ENCODE measurements at regions not wholly inside any gene's neighbourhood (a gene's known extent, or its start where the extent isn't known, plus 50 kb on each side); places are given as distances from the start of the nearest gene placed in this dataset.

- H3K79me1 ChIP-seq (ENCODE audit: low read depth, low read length): no peaks in the 10 kb centered on the region
- H3K27ac ChIP-seq (ENCODE audit: low read depth, low read length): no peak overlapping the region
- no peak overlapping the region for H3K9ac ChIP-seq (replicated peaks in 1 of 4; ENCODE audit: extremely low read depth in 1 of 4, low read depth in 3 of 4, low read length in 3 of 4)
- no peaks in the 10 kb centered on the region for H4K20me1 ChIP-seq (replicated peaks in 1 of 2; ENCODE audit: control insufficient read depth in 1 of 2, insufficient read depth in 2 of 2, low read length in 2 of 2)
- no peak overlapping the region for H3K23ac ChIP-seq (ENCODE audit: insufficient read length)
- H3K4me1 ChIP-seq (replicated peaks in 1 of 4; ENCODE audit: control insufficient read depth in 3 of 4, insufficient read depth in 4 of 4, low read length in 3 of 4): peaks cover 0 to 2% (median 0%) of the 10 kb centered on the region in 4 experiments; a peak in 1 of 7 replicates
- no peak for FAIRE-seq
- TF ChIP-seq CBX5 (IDR thresholded peaks at IDR 0.05; ENCODE audit: low read depth, low read length) (no peak), SAP30 (IDR thresholded peaks at IDR 0.05; ENCODE audit: insufficient read depth, insufficient replicate concordance, low read length) (no peak), ZNF274 (IDR thresholded peaks at IDR 0.05; ENCODE audit: borderline replicate concordance, extremely low read depth, low read length) (no peak), HDAC2 (IDR thresholded peaks at IDR 0.05; ENCODE audit: borderline replicate concordance in 1 of 2, low read depth in 2 of 2, low read length in 2 of 2) (no peak), KDM4A (IDR thresholded peaks at IDR 0.05; ENCODE audit: low read depth, low read length, severe bottlenecking) (no peak), FOSL1 (IDR thresholded peaks at IDR 0.05; ENCODE audit: insufficient read depth, low read depth, low read length) (no peak), CTCF (IDR thresholded peaks at IDR 0.05; ENCODE audit: control extremely low read depth in 1 of 3, insufficient read depth in 1 of 3, low read depth in 1 of 3, low read length in 3 of 3) (no peak), CHD1 (IDR thresholded peaks at IDR 0.05; ENCODE audit: low read depth, low read length) (no peak), POLR2A (IDR thresholded peaks at IDR 0.05; ENCODE audit: control extremely low read depth in 1 of 2, low read depth in 2 of 2, low read length in 2 of 2) (no peak), POLR2AphosphoS5 (IDR thresholded peaks at IDR 0.05; ENCODE audit: low read depth, low read length) (no peak)
- H4K8ac ChIP-seq (ENCODE audit: extremely low read depth, insufficient read depth, low read length): no peak overlapping the region
- H4K5ac ChIP-seq (ENCODE audit: insufficient read length, low read depth, low read length): no peak overlapping the region
- H3K56ac ChIP-seq (replicated peaks; ENCODE audit: insufficient read length, low read depth, low read length): no peak overlapping the region
- H3K27me3 ChIP-seq (replicated peaks in 1 of 4; ENCODE audit: control insufficient read depth in 3 of 4, extremely low read depth in 1 of 4, insufficient read depth in 3 of 4, low read length in 3 of 4): no peaks in the 10 kb centered on the region
- no peak overlapping the region for H2AFZ ChIP-seq (ENCODE audit: low read length)
- CTCF ChIA-PET (ENCODE audit: partially characterized antibody): no interaction called here
- H3K4me2 ChIP-seq (ENCODE audit: insufficient read depth in 1 of 2, low read depth in 2 of 2, low read length in 2 of 2): no peak overlapping the region
- H3K9me3 ChIP-seq (ENCODE audit: insufficient read depth in 2 of 2, low read depth in 1 of 2, low read length in 1 of 2): peaks cover 0 to 4% of the 10 kb centered on the region in 2 experiments; a peak in 1 of 4 replicates
- POLR2A ChIA-PET (ENCODE audit: partially characterized antibody): no interaction called here
- no peak for DNase-seq (ENCODE audit: low read depth in 1 of 2, low spot score in 2 of 2)
- no peak overlapping the region for H2BK20ac ChIP-seq (ENCODE audit: low read length)
- no peak overlapping the region for H3K4me3 ChIP-seq (ENCODE audit: extremely low read depth in 1 of 4, insufficient read depth in 2 of 4, low read depth in 3 of 4, low read length in 4 of 4)
- no peak overlapping the region for H2BK12ac ChIP-seq (ENCODE audit: low read depth, low read length)
- no peak overlapping the region for H2AK5ac ChIP-seq (ENCODE audit: low read depth, low read length)
- H3K36me3 ChIP-seq (ENCODE audit: control insufficient read depth in 2 of 4, insufficient read depth in 4 of 4, low read length in 3 of 4): no peaks in the 10 kb centered on the region
- H2BK15ac ChIP-seq (ENCODE audit: low read length): no peak overlapping the region
- WGBS, 2 experiments (ENCODE audit: extremely low coverage in 1 of 2, insufficient coverage in 1 of 2, insufficient read length in 1 of 2, insufficient replicate concordance in 2 of 2, low coverage in 1 of 2, low lambda C conversion rate in 2 of 2, missing lambda C conversion rate in 1 of 2): 82% methylated on average over 1 of the region's 1 CpG; no CpG with 5 or more reads in 1 of the 2 experiments
- H3K79me2 ChIP-seq (ENCODE audit: control insufficient read depth in 1 of 2, insufficient read depth in 2 of 2, low read length in 2 of 2): no peaks in the 10 kb centered on the region
- no peak overlapping the region for H3K4ac ChIP-seq (replicated peaks; ENCODE audit: insufficient read length, low read depth, low read length)
- no peaks in the 10 kb centered on the region for H3K23me2 ChIP-seq (ENCODE audit: low read depth, low read length)
- no peak overlapping the region for H2BK5ac ChIP-seq (ENCODE audit: low read depth, low read length)
- no peak overlapping the region for H2BK120ac ChIP-seq (replicated peaks; ENCODE audit: low read depth, low read length)
- no peak overlapping the region for H3K18ac ChIP-seq (ENCODE audit: extremely low read depth, low read length)
- no peak overlapping the region for H4K91ac ChIP-seq (replicated peaks; ENCODE audit: insufficient read length, low read length)
- no peak overlapping the region for H3K14ac ChIP-seq (ENCODE audit: insufficient read length)
Measured at GRCh38 chr2:194095359-194095758, 1561.7 kb upstream of the SLC39A10 start.
